Common myeloid progenitor, CD34-positive (primary cell): ENCODE measurements at regions not wholly inside any gene's neighbourhood (a gene's known extent, or its start where the extent isn't known, plus 50 kb on each side); places are given as distances from the start of the nearest gene placed in this dataset.

ENCODE experiments used
- CTCF ChIA-PET: fragments of 350-600 bp; sonication (Branson Sonifier 250); formaldehyde crosslinking; loops from one replicate; lab custom pipeline; 2021; ENCODE audit warnings: antibody characterized with exemption; lab: Charles Lee
- POLR2A ChIA-PET: fragments of 350-600 bp; sonication (Branson Sonifier 250); formaldehyde crosslinking; loops from one replicate; lab custom pipeline; 2021; ENCODE audit warnings: antibody characterized with exemption; lab: Charles Lee
- DNase-seq, 3 donors: peaks; one replicate each; pipeline versions ENCODE4 v3.0.0 to v3.0.0-alpha.2; 2013
- H3K27ac ChIP-seq, 2 experiments: 1 replicate in 1 of 2; 2 replicates in 1 of 2; pipeline ENCODE4 v1.7.0; 2013; ENCODE audit warnings: inconsistent platforms in 2 of 2, low read length in 2 of 2, mild to moderate bottlenecking in 2 of 2, low read depth in 1 of 2, moderate library complexity in 1 of 2; ENCODE audit not compliant: severe bottlenecking in 2 of 2, insufficient read depth in 1 of 2, poor library complexity in 1 of 2
- H3K27me3 ChIP-seq, 5 experiments: replicated peaks in 2 of 5; 1 replicate in 3 of 5; 2 replicates in 2 of 5; pipeline versions ENCODE4 v1.6.1 to v1.7.0; 2013; ENCODE audit warnings: low read length in 4 of 5, mild to moderate bottlenecking in 2 of 5, moderate library complexity in 2 of 5, inconsistent platforms in 1 of 5; ENCODE audit not compliant: insufficient read depth in 5 of 5, control insufficient read depth in 4 of 5
- H3K36me3 ChIP-seq, 4 experiments: 1 replicate in 2 of 4; 2 replicates in 2 of 4; pipeline versions ENCODE4 v1.6.1 to v1.7.0; 2013; ENCODE audit warnings: low read length in 3 of 4, control low read depth in 1 of 4, mild to moderate bottlenecking in 1 of 4; ENCODE audit not compliant: control insufficient read depth in 4 of 4, insufficient read depth in 4 of 4
- H3K4me1 ChIP-seq, 4 experiments: 1 replicate in 3 of 4; 2 replicates in 1 of 4; pipeline versions ENCODE4 v1.6.1 to v1.7.1; 2013; ENCODE audit warnings: low read length in 3 of 4, mild to moderate bottlenecking in 3 of 4, control low read depth in 1 of 4, inconsistent platforms in 1 of 4, moderate library complexity in 1 of 4; ENCODE audit not compliant: control insufficient read depth in 4 of 4, insufficient read depth in 4 of 4; ENCODE audit errors: control extremely low read depth in 1 of 4
- H3K4me3 ChIP-seq, 7 experiments: 1 replicate in 4 of 7; 2 replicates in 3 of 7; pipeline versions ENCODE4 v1.5.1 to v1.7.0; 2013; ENCODE audit warnings: mild to moderate bottlenecking in 7 of 7, low read length in 6 of 7, moderate library complexity in 6 of 7, inconsistent platforms in 2 of 7, low read depth in 2 of 7, control low read depth in 1 of 7; ENCODE audit not compliant: insufficient read depth in 4 of 7, control insufficient read depth in 1 of 7; ENCODE audit errors: extremely low read depth in 1 of 7
- H3K9me3 ChIP-seq, 5 experiments: 1 replicate in 4 of 5; 2 replicates in 1 of 5; pipeline versions ENCODE4 v1.6.1 to v1.7.1; 2013; ENCODE audit warnings: low read length in 4 of 5, mild to moderate bottlenecking in 2 of 5, inconsistent platforms in 1 of 5, low read depth in 1 of 5, moderate library complexity in 1 of 5; ENCODE audit not compliant: control insufficient read depth in 4 of 5, insufficient read depth in 2 of 5; ENCODE audit errors: control extremely low read depth in 1 of 5
- WGBS: methylation state at CpG from one replicate; pipeline ENCODE4 v1.1.5; 2013; ENCODE audit not compliant: insufficient coverage; 5-methylcytosine and 5-hydroxymethylcytosine counted together

- ChIA-PET CTCF (no interaction called here), POLR2A (no interaction called here)
- Histone ChIP-seq H3K36me3 (no peaks in the 10 kb centered on the region), H3K4me3 (no peak overlapping the region), H3K27ac (no peak overlapping the region), H3K27me3 (no peaks in the 10 kb centered on the region), H3K9me3 (no peaks in the 10 kb centered on the region), H3K4me1 (no peaks in the 10 kb centered on the region)
- no peak for DNase-seq
- no CpG with 5 or more reads among the region's 2 CpGs for WGBS
Measured at GRCh38 chr4:28883211-28883610, 1837.0 kb upstream of the PCDH7 start.

- no peak overlapping the region for H3K27ac ChIP-seq
- WGBS: 83% methylated on average over 2 of the region's 4 CpGs
- POLR2A ChIA-PET: no interaction called here
- no peak for DNase-seq
- H3K36me3 ChIP-seq: no peaks in the 10 kb centered on the region
- no peaks in the 10 kb centered on the region for H3K27me3 ChIP-seq
- no peak overlapping the region for H3K4me3 ChIP-seq
- CTCF ChIA-PET: no interaction called here
- no peaks in the 10 kb centered on the region for H3K4me1 ChIP-seq
- H3K9me3 ChIP-seq: no peaks in the 10 kb centered on the region
Measured at GRCh38 chr4:28886934-28887333, 1833.2 kb upstream of the PCDH7 start.

GRCh38 chr4:28890949-28891775, 1829.0 kb upstream of the PCDH7 start:
- no peak for DNase-seq
- H3K36me3 ChIP-seq: no peaks in the 10 kb centered on the region
- POLR2A ChIA-PET: no interaction called here
- no peaks in the 10 kb centered on the region for H3K9me3 ChIP-seq
- no CpG with 5 or more reads among the region's 3 CpGs for WGBS
- H3K4me1 ChIP-seq: no peaks in the 10 kb centered on the region
- no peak overlapping the region for H3K4me3 ChIP-seq
- CTCF ChIA-PET: no interaction called here
- no peaks in the 10 kb centered on the region for H3K27me3 ChIP-seq
- no peak overlapping the region for H3K27ac ChIP-seq

- peaks cover 0 to 2% (median 0%) of the 10 kb centered on the region in 5 experiments for H3K9me3 ChIP-seq
- ChIA-PET POLR2A (no interaction called here), CTCF (interaction anchor here (0.7 kb wide), 1 partner anchor 377 kb away, joined by 3 read pairs; no protein-coding TSS in a partner anchor)
- no CpG with 5 or more reads among the region's 1 CpG for WGBS
- H3K4me3 ChIP-seq: no peak overlapping the region
- no peaks in the 10 kb centered on the region for H3K36me3 ChIP-seq
- no peak for DNase-seq
- H3K4me1 ChIP-seq: no peaks in the 10 kb centered on the region
- no peaks in the 10 kb centered on the region for H3K27me3 ChIP-seq
- H3K27ac ChIP-seq: no peak overlapping the region
Measured at GRCh38 chr4:28913466-28913865, 1806.7 kb upstream of the PCDH7 start.

GRCh38 chr4:28916585-28916984, 1803.6 kb upstream of the PCDH7 start:
- 95% methylated on average over 2 of the region's 2 CpGs for WGBS
- H3K9me3 ChIP-seq: no peaks in the 10 kb centered on the region
- no peaks in the 10 kb centered on the region for H3K4me1 ChIP-seq
- CTCF ChIA-PET: no interaction called here
- no peak overlapping the region for H3K27ac ChIP-seq
- POLR2A ChIA-PET: no interaction called here
- DNase-seq: no peak
- H3K4me3 ChIP-seq: no peak overlapping the region
- no peaks in the 10 kb centered on the region for H3K27me3 ChIP-seq
- no peaks in the 10 kb centered on the region for H3K36me3 ChIP-seq

GRCh38 chr4:28918871-28919270, 1801.3 kb upstream of the PCDH7 start:
- no peak for DNase-seq
- Histone ChIP-seq H3K27me3 (no peaks in the 10 kb centered on the region), H3K4me3 (no peak overlapping the region), H3K36me3 (no peaks in the 10 kb centered on the region), H3K4me1 (no peaks in the 10 kb centered on the region), H3K9me3 (no peaks in the 10 kb centered on the region), H3K27ac (no peak overlapping the region)
- 100% methylated on average over 1 of the region's 1 CpG for WGBS
- POLR2A ChIA-PET: no interaction called here
- CTCF ChIA-PET: no interaction called here

GRCh38 chr4:28921886-28922285, 1798.3 kb upstream of the PCDH7 start:
- H3K27me3 ChIP-seq: no peaks in the 10 kb centered on the region
- H3K4me3 ChIP-seq: no peak overlapping the region
- 74% methylated on average over 3 of the region's 5 CpGs for WGBS
- H3K36me3 ChIP-seq: no peaks in the 10 kb centered on the region
- no peak for DNase-seq
- no peaks in the 10 kb centered on the region for H3K9me3 ChIP-seq
- CTCF ChIA-PET: no interaction called here
- H3K4me1 ChIP-seq: no peaks in the 10 kb centered on the region
- no peak overlapping the region for H3K27ac ChIP-seq
- POLR2A ChIA-PET: no interaction called here
